T-helper 2 cell (primary cell): ENCODE measurements at regions not wholly inside any gene's neighbourhood (a gene's known extent, or its start where the extent isn't known, plus 50 kb on each side); places are given as distances from the start of the nearest gene placed in this dataset.
"Not testable (repeated sequence)": the region's sequence is repeated elsewhere in the genome, so short reads cannot be mapped to it uniquely, and the experiment has no call there.

Experiments used
- DNase-seq, 5 experiments: peaks; one replicate each; pipeline versions ENCODE4 v3.0.0 to v3.0.0-alpha.2; 2012 to 2022

- no peak for DNase-seq
Observed at GRCh38 chr18:51525453-51526225, 328.2 kb upstream of the MEX3C start.

DNA sequence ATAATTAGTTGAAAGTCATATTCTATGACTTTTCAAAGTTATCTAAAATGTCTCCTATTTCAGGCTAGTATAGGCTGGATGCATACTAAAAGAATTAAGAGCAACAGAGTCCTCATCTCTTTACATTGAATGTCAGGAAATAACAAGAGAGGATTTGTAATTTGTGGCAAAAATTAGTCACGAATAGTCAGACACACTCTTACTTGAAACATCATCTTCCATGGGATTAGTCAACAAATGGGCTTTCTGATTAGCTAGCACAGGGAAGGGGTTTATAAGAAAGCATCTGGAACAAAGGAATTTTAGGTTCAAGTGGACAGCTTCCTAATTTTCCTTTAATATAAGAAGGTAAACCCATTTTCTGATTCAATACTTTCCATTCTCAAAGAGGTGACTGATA is 330.3 kb upstream of the MEX3C start:
- DNase-seq, result no peak

GRCh38 chr18:51531501-51531900 is 334.0 kb upstream of the MEX3C start:
- no peak for DNase-seq

- peak in 1 of 5 experiments; percentile 62 for DNase-seq
Observed at GRCh38 chr18:51537487-51537886, 340.0 kb upstream of the MEX3C start.

DNA sequence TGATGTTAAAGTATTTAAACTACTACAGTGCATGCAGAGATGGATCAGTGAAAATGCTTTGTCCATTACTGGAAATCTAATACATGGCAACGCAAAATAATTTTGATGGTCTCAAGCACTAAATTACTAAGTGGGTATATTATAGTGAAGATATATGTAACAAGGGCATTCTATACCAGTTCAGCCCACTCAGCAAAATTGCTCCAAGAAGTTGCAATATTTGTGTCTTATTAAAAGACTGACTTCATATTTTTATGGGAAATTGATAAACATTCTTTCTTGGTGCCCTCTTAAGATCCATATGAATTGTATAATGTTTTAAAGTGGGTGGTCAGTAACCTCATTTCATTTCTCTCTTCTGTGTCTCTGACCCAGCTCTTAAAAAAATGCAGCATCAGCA is 343.1 kb upstream of the MEX3C start:
- DNase-seq, result no peak

DNA sequence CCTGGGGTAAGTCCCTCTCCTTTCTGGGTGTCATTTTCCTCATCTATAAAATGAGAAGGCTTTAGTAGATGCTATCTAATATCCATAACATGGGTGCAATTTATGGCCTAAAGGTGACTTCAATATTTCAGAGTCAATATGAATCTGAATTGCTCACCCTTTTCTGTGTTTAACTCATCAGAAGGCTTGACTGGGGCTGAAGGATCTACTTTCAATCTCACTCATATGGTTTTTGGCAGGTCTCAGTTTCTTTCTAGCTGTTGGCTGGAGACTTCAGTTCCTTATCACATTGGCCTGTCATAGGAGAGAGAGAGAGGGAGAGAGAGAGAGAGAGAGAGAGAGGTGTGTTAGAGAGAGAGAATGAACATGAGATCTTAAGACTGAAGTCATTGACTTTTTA is 343.7 kb upstream of the MEX3C start:
- DNase-seq, result peak in 1 of 5 experiments; percentile 41

DNA sequence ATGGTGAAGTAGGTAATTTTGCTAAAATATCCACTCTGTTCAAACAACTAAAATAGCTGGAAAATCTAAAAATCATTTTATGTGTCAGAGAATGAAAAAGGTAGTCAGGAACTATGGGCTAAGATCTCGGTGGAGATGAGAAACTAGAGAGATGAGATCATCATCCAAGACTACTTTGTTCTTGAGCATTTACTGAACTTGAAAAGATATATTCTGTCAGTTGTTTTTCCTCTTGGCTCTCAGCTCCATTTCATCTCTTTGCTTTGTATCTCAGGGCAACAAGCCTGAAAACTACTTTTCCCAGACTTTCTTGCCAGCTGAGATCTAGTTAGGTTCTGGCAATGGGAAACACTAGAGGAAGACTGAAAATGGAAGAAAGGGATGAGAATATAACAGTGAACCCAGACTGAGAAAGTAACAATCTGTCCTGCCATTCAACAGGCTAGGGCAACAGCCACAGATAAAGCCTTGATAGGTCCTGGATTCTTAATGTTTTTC is 346.2 kb upstream of the MEX3C start:
- DNase-seq, result no peak

DNA sequence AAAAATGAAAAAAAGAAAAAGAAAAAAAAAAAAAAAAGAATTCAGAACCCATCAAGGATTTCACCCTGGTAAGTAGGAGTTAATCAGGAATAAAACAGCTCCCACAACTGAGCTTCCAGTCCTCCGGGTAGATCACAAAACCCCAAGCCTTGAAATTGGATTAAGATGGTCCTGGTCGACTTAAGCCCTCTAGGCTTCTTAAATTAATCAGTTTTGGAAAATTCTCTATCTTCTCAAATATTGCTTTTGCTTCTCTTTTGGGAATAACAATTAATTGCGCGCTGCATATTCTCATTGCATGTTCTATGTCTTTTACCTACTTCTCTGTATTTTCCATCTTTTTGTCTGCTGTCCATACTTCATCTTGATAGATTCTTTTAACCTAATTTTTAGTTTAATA is 348.0 kb upstream of the MEX3C start:
- no peak for DNase-seq

DNA sequence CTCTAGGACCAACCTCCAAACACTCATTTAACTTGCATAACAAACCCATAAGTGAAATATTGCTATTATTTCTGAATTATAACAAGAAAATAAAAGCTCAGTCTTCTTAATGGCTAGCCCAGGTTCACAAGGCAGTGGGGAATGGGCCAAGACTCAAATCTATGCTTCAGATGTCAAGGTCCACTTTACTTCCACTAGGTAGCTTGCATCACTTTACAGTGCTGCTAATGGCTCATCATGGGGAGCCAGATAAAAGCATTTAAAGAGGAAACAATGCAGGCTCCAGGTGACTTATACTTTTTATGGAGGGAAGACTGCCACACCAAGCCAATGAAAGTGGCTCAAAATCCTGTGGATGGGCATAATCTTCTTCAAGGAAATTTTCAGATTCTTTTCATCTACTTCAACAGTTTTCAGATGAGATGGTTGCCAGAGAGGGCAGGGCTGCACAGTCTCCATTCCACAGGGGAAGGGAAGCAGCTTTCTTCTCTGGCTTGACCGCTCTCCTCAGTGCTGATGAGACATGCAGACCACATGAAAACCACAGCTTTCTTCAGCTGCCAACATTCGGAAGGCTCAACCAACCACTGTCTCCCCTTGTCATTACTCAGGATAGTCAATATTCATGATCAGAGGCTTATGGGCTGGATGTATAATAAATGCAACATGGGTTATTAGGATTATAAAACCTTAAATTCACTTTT is 361.9 kb upstream of the MEX3C start:
- DNase-seq, result no peak

- no peak for DNase-seq
Observed at GRCh38 chr18:51559902-51560287, 362.4 kb upstream of the MEX3C start.

GRCh38 chr18:51561821-51562220 is 364.3 kb upstream of the MEX3C start:
- DNase-seq, result no peak

DNA sequence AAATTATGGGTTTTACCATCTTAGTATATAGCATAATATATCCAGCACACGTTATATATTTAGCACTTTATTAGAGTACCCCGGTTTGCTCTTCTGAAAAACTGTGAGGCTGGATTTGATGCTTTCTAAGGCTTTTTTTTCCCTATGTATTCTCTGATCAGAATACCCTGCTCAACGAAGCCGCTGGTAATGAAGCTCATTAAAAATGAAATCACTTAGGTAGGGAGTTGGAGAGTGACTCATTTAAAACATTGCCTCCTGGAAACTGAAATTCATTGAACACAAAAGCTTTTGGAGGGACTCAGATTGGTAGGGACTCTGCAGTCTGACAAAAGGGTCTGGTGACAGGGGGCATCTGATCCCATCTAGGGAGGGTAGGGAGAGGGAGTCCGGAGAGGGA is 365.4 kb upstream of the MEX3C start:
- DNase-seq, result no peak

DNA sequence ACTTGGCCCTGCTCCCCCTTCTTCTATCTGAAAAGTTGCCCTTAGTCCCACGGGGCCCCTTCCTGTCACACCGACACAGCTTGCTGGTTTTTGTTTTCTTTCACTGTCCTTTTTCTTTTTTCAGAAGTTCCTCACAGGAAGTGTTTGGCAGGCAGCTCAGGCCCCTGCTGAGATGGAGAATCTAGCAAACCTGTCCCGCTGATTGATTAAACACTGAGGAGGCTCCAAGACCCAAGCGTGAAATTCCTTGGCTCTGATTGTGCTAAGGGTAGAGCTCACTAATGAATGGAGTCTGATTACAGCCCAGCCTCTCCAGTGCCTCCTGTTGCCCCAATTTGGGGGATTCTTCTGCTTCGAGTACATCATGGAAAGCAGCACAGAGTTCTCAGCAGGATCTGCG is 365.9 kb upstream of the MEX3C start:
- no peak for DNase-seq

DNA sequence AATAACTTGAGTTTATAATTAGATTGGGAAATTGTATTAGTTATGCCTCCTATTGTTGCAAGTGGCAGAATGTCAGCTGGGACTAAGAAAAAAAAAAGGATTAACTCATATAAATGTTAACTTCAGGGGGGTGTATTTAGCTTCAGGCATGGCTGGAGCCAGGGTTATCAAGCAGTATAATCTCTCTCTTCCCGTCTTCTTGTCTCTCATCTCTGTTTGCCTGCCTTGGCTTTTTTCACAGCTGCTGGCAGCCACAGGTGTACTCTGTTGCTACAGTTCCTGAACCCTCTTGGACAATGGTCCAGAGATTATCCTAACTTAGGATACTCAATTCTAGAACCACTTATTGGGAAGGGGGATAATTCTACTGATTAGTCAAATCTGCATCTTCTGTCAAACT is 370.7 kb upstream of the MEX3C start:
- no peak for DNase-seq

DNA sequence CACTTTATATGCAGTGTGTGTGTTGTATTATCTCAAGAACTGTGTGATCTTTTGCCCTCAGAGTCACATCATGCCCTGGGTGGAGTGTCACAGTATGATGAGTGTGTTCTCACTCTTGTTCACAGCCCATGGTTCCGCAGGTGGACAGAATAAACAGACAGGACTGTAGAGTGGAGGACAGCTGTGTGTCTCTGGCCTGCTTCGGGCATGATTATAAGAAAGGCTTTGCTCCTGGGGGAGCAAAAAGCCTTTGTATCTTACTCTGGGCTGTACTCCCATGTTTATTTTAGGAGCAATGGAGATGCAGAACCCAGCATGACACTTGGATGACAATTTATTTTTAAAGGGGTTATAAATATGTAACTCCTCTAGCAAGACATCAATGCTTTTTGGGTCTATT is 371.7 kb upstream of the MEX3C start:
- no peak for DNase-seq

DNA sequence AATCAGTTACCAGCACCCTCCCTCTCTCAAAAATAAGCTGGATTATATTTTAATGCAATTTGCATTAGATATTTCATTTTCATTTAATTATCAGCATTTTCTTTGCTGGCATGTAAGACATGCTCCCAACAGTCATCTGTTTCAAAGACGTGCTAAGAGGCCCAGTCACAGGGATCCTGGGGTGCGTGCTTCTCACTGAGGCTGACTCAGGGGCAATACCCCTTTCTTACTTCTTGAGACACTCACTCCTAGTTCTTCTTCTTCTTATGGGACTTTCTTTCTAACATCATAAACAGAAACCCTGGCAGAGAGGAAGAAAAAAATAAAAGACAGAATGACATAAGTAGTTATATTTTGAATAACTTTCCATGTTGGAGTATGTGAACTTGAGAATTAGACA is 372.1 kb upstream of the MEX3C start:
- DNase-seq, result no peak

GRCh38 chr18:51570071-51570470 is 372.6 kb upstream of the MEX3C start:
- not testable (repeated sequence) for DNase-seq

- not testable (repeated sequence) for DNase-seq
Observed at GRCh38 chr18:51573886-51574285, 376.4 kb upstream of the MEX3C start.

DNA sequence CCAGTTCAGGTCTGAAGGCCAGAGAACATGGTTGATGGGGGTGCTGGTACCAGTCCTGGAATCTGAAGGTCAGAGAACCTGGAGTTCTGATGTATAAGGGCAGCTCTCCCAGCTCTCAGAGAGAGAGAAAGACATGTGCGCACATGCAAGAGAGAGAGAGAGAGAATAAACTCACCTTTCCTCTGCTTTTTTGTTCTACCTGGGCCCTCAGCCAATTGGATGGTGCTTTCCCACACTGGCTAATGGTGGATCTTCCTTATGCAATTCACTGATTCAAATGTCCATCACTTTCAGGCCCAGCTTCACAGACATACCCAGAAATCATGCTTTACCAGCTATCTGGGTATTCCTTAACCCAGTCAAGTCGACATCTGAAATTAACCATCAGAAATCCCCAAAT is 377.7 kb upstream of the MEX3C start:
- no peak for DNase-seq

GRCh38 chr18:51578406-51578980 is 381.0 kb upstream of the MEX3C start:
- no peak for DNase-seq

DNA sequence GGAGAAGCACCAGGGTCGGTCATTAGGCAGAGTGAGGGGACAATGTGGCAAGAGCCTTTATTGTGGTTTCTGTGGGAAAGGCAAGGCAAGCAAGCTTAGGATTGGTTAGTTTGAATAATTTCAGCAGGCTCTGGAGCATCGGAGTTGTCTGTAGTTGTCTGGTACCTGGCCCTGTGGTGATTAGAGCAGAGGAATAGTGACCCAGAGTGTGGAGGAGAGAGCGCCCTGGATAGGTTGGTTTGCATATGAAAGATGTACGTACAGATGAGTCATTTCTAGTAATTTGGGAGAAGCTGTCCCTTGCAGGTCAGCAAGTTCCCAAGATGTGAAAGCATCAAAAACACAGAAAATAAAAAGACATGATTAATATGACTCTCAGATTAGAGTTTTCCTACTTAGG is 383.1 kb upstream of the MEX3C start:
- no peak for DNase-seq

DNA sequence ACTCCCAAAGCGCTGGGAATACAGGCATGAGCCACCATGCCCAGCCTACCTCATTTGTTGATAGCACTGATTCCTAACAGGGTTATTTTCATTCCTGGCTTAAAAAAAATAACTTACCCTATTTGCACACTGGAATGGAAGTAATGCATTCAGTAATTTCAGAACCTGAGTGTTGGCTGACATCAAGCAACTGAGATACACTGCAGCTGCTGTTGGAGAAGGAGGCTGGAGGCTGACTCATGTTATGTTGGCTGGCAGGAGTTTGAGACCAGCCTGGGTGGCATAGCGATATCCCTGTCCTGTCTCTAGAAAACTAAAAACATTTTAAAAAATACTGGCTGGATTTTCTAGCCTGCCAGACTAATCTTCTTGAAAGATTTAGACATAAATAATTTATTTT is 385.1 kb upstream of the MEX3C start:
- no peak for DNase-seq

- no peak for DNase-seq
Observed at GRCh38 chr18:51588616-51589015, 391.1 kb upstream of the MEX3C start.

DNA sequence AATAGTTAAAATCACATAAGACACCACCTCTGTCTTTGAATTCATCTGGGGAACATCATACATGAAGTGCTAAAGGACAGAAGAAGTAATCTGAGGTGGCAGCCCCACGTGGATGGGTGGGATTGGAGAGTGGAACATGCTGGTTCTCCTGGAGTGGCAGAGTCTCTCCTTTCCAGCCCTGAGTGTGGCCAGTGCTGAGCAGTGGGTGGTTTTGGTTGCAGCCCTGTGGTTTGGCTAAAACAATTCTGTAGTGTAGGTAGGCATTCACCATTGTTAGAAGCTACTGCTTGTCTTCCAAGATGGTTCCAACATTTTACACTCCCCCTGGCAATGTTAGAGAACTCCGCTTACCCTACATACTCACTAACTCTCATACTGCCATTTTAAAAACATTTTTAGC is 396.4 kb upstream of the MEX3C start:
- no peak for DNase-seq
